Stimulated activated CD4-positive, alpha-beta T cell treated with anti-CD3 and anti-CD28 coated beads, TNF-alpha, amount 100 ng/mL, for 48 hours (primary cell): ENCODE measurements at regions not wholly inside any gene's neighbourhood (a gene's known extent, or its start where the extent isn't known, plus 50 kb on each side); places are given as distances from the start of the nearest gene placed in this dataset.

Experiments used
- DNase-seq, 3 donors: peaks; one replicate each; pipeline ENCODE4 v3.0.0-alpha.2; 2020; ENCODE audit warnings: low read depth in 3 of 3

GRCh38 chr2:51673628-51674027, 641.7 kb upstream of the NRXN1 start:
- no peak for DNase-seq

- no peak for DNase-seq
These were observed 635.7 kb upstream of the NRXN1 start for GRCh38 chr2:51667679-51668078.

GRCh38 chr2:51662187-51662586, 630.3 kb upstream of the NRXN1 start:
- no peak for DNase-seq

GRCh38 chr2:51657849-51658248, 625.9 kb upstream of the NRXN1 start:
- DNase-seq: no peak

GRCh38 chr2:51650769-51651168, 618.8 kb upstream of the NRXN1 start:
- no peak for DNase-seq

- no peak for DNase-seq
These were observed 617.4 kb upstream of the NRXN1 start for GRCh38 chr2:51649366-51649765.

- DNase-seq: no peak
These were observed 606.9 kb upstream of the NRXN1 start for GRCh38 chr2:51638811-51639210.

GRCh38 chr2:51633073-51633472, 601.1 kb upstream of the NRXN1 start:
- no peak for DNase-seq

GRCh38 chr2:51629406-51629805, 597.5 kb upstream of the NRXN1 start:
- no peak for DNase-seq

GRCh38 chr2:51628917-51629316, 597.0 kb upstream of the NRXN1 start:
- no peak for DNase-seq

GRCh38 chr2:51624995-51625394, 593.1 kb upstream of the NRXN1 start:
- DNase-seq: no peak

GRCh38 chr2:51620796-51621195, 588.9 kb upstream of the NRXN1 start:
- no peak for DNase-seq

- DNase-seq: no peak
These were observed 588.0 kb upstream of the NRXN1 start for GRCh38 chr2:51619961-51620360.

- DNase-seq: no peak
These were observed 580.5 kb upstream of the NRXN1 start for GRCh38 chr2:51612387-51612786.

GRCh38 chr2:51601706-51602105, 569.8 kb upstream of the NRXN1 start:
- DNase-seq: no peak

GRCh38 chr2:51597086-51597485, 565.2 kb upstream of the NRXN1 start:
- no peak for DNase-seq

- DNase-seq: no peak
These were observed 563.9 kb upstream of the NRXN1 start for GRCh38 chr2:51595836-51596235.

GRCh38 chr2:51581636-51582267, 549.8 kb upstream of the NRXN1 start:
- no peak for DNase-seq

- no peak for DNase-seq
These were observed 547.5 kb upstream of the NRXN1 start for GRCh38 chr2:51579412-51579811.

- no peak for DNase-seq
These were observed 543.2 kb upstream of the NRXN1 start for GRCh38 chr2:51575181-51575580.

- DNase-seq: no peak
These were observed 527.1 kb upstream of the NRXN1 start for GRCh38 chr2:51559026-51559425.

- DNase-seq: no peak
These were observed 521.5 kb upstream of the NRXN1 start for GRCh38 chr2:51553476-51553875.

- DNase-seq: no peak
These were observed 503.8 kb upstream of the NRXN1 start for GRCh38 chr2:51535763-51536162.

GRCh38 chr2:51534166-51534565, 502.2 kb upstream of the NRXN1 start:
- no peak for DNase-seq
